ENCODE measurements at regions not wholly inside any gene's neighbourhood (a gene's known extent, or its start where the extent isn't known, plus 50 kb on each side); places are given as distances from the start of the nearest gene placed in this dataset.

- in situ Hi-C loops (cut with HindIII; ENCODE audit: low pct_unique_long_range_greater_than_20kb, low sequenced_read_pairs): no loop called here
- no peak for TF ChIP-seq JUND (IDR thresholded peaks at IDR 0.05; ENCODE audit: low read depth)
Measured at GRCh38 chr7:22900784-22901183, 78.1 kb upstream of the TOMM7 start.

GRCh38 chr7:22900101-22900500 is 77.5 kb upstream of the TOMM7 start:
- TF ChIP-seq JUND (IDR thresholded peaks at IDR 0.05; ENCODE audit: low read depth): no peak
- in situ Hi-C loops (cut with HindIII; ENCODE audit: low pct_unique_long_range_greater_than_20kb, low sequenced_read_pairs): no loop called here
- DNase-seq (ENCODE audit: low read depth in 1 of 2, low spot score in 1 of 2): no peak

More at GRCh38 chr7:22900784-22901183, 78.1 kb upstream of the TOMM7 start:
- DNase-seq (ENCODE audit: low read depth in 1 of 2, low spot score in 1 of 2): no peak

GRCh38 chr7:22896917-22897316 is 74.3 kb upstream of the TOMM7 start:
- in situ Hi-C loops (cut with HindIII; ENCODE audit: low pct_unique_long_range_greater_than_20kb, low sequenced_read_pairs): no loop called here
- TF ChIP-seq JUND (IDR thresholded peaks at IDR 0.05; ENCODE audit: low read depth): no peak
- DNase-seq (ENCODE audit: low read depth in 1 of 2, low spot score in 1 of 2): no peak

GRCh38 chr7:22895828-22896165 is 73.1 kb upstream of the TOMM7 start:
- TF ChIP-seq JUND (IDR thresholded peaks at IDR 0.05; ENCODE audit: low read depth): no peak
- DNase-seq (ENCODE audit: low read depth in 1 of 2, low spot score in 1 of 2): no peak
- in situ Hi-C loops (cut with HindIII; ENCODE audit: low pct_unique_long_range_greater_than_20kb, low sequenced_read_pairs): no loop called here

- TF ChIP-seq JUND (IDR thresholded peaks at IDR 0.05; ENCODE audit: low read depth): no peak
- DNase-seq (ENCODE audit: low read depth in 1 of 2, low spot score in 1 of 2): no peak
- in situ Hi-C loops (cut with HindIII; ENCODE audit: low pct_unique_long_range_greater_than_20kb, low sequenced_read_pairs): no loop called here
Measured at GRCh38 chr7:22895140-22895827, 72.6 kb upstream of the TOMM7 start.

- no peak for DNase-seq (ENCODE audit: low read depth in 1 of 2, low spot score in 1 of 2)
- TF ChIP-seq JUND (IDR thresholded peaks at IDR 0.05; ENCODE audit: low read depth): no peak
- in situ Hi-C loops (cut with HindIII; ENCODE audit: low pct_unique_long_range_greater_than_20kb, low sequenced_read_pairs): no loop called here
Measured at GRCh38 chr7:22894546-22894945, 71.9 kb upstream of the TOMM7 start.

GRCh38 chr7:22890773-22891172 is 68.1 kb upstream of the TOMM7 start:
- no peak for DNase-seq (ENCODE audit: low read depth in 1 of 2, low spot score in 1 of 2)
- in situ Hi-C loops (cut with HindIII; ENCODE audit: low pct_unique_long_range_greater_than_20kb, low sequenced_read_pairs): no loop called here
- TF ChIP-seq JUND (IDR thresholded peaks at IDR 0.05; ENCODE audit: low read depth): no peak

GRCh38 chr7:22885797-22886261 is 63.2 kb upstream of the TOMM7 start:
- TF ChIP-seq JUND (IDR thresholded peaks at IDR 0.05; ENCODE audit: low read depth): no peak
- DNase-seq (ENCODE audit: low read depth in 1 of 2, low spot score in 1 of 2): no peak
- in situ Hi-C loops (cut with HindIII; ENCODE audit: low pct_unique_long_range_greater_than_20kb, low sequenced_read_pairs): no loop called here

- no peak for TF ChIP-seq JUND (IDR thresholded peaks at IDR 0.05; ENCODE audit: low read depth)
- no peak for DNase-seq (ENCODE audit: low read depth in 1 of 2, low spot score in 1 of 2)
- in situ Hi-C loops (cut with HindIII; ENCODE audit: low pct_unique_long_range_greater_than_20kb, low sequenced_read_pairs): no loop called here
Measured at GRCh38 chr7:22884911-22885788, 62.5 kb upstream of the TOMM7 start.

GRCh38 chr7:22882106-22882505 is 59.5 kb upstream of the TOMM7 start:
- no peak for TF ChIP-seq JUND (IDR thresholded peaks at IDR 0.05; ENCODE audit: low read depth)
- DNase-seq (ENCODE audit: low read depth in 1 of 2, low spot score in 1 of 2): no peak
- in situ Hi-C loops (cut with HindIII; ENCODE audit: low pct_unique_long_range_greater_than_20kb, low sequenced_read_pairs): no loop called here

- in situ Hi-C loops (cut with HindIII; ENCODE audit: low pct_unique_long_range_greater_than_20kb, low sequenced_read_pairs): no loop called here
- TF ChIP-seq JUND (IDR thresholded peaks at IDR 0.05; ENCODE audit: low read depth): no peak
- no peak for DNase-seq (ENCODE audit: low read depth in 1 of 2, low spot score in 1 of 2)
Measured at GRCh38 chr7:22879709-22880306, 57.2 kb upstream of the TOMM7 start.

- in situ Hi-C loops (cut with HindIII; ENCODE audit: low pct_unique_long_range_greater_than_20kb, low sequenced_read_pairs): no loop called here
- TF ChIP-seq JUND (IDR thresholded peaks at IDR 0.05; ENCODE audit: low read depth): no peak
- no peak for DNase-seq (ENCODE audit: low read depth in 1 of 2, low spot score in 1 of 2)
Measured at GRCh38 chr7:22879280-22879679, 56.6 kb upstream of the TOMM7 start.
